ENCODE measurements at regions not wholly inside any gene's neighbourhood (a gene's known extent, or its start where the extent isn't known, plus 50 kb on each side); places are given as distances from the start of the nearest gene placed in this dataset.

- no peak for DNase-seq (ENCODE audit: low read depth)
Measured at GRCh38 chrX:107560980-107561379, 67.3 kb upstream of the PRPS1 start.

- DNase-seq (ENCODE audit: low read depth) = no peak
Measured at GRCh38 chrX:107561468-107562215, 66.7 kb upstream of the PRPS1 start.

GRCh38 chrX:107562482-107562881, 65.8 kb upstream of the PRPS1 start:
- no peak for DNase-seq (ENCODE audit: low read depth)

GRCh38 chrX:107563824-107564223, 64.5 kb upstream of the PRPS1 start:
- DNase-seq (ENCODE audit: low read depth) = no peak

- DNase-seq (ENCODE audit: low read depth) = no peak
Measured at GRCh38 chrX:107565015-107565414, 63.3 kb upstream of the PRPS1 start.

GRCh38 chrX:107565931-107566603, 62.2 kb upstream of the PRPS1 start:
- DNase-seq (ENCODE audit: low read depth) = no peak

- DNase-seq (ENCODE audit: low read depth) = no peak
Measured at GRCh38 chrX:107566604-107567262, 61.6 kb upstream of the PRPS1 start.

GRCh38 chrX:107567370-107567769, 60.9 kb upstream of the PRPS1 start:
- no peak for DNase-seq (ENCODE audit: low read depth)

GRCh38 chrX:107571296-107571998, 56.9 kb upstream of the PRPS1 start:
- DNase-seq (ENCODE audit: low read depth) = no peak

GRCh38 chrX:107573016-107573415, 55.3 kb upstream of the PRPS1 start:
- no peak for DNase-seq (ENCODE audit: low read depth)

- DNase-seq (ENCODE audit: low read depth) = no peak
Measured at GRCh38 chrX:107574054-107574683, 54.1 kb upstream of the PRPS1 start.

GRCh38 chrX:107574711-107575110, 53.6 kb upstream of the PRPS1 start:
- DNase-seq (ENCODE audit: low read depth) = no peak

- no peak for DNase-seq (ENCODE audit: low read depth)
Measured at GRCh38 chrX:107576392-107576791, 51.9 kb upstream of the PRPS1 start.

GRCh38 chrX:107576841-107577240, 51.5 kb upstream of the PRPS1 start:
- peak; percentile 0 for DNase-seq (ENCODE audit: low read depth)

GRCh38 chrX:107577933-107578332, 50.4 kb upstream of the PRPS1 start:
- DNase-seq (ENCODE audit: low read depth) = no peak

All from activated T-cell treated with anti-CD3 and anti-CD28 coated beads for 48 hours (primary cell).